ENCODE measurements at regions not wholly inside any gene's neighbourhood (a gene's known extent, or its start where the extent isn't known, plus 50 kb on each side); places are given as distances from the start of the nearest gene placed in this dataset.

DNA sequence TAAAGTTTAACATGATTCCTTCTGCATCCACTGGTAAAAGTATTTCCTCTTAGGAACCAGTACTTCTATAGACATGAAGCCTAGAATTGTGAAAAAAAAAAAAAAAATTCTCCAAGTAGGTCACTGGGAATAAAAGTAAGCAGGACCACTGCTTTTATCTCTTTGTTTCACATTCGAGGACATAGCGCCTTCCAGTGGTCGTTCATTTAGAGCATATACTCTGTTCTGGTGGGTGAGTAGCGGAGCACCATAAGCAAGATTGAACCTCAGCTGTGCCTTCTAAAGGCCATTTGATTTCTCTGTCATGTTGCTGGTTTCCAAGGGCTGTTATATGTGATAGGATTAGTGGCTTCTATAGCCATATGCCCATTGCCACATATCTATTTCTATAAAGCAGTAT, 393.1 kb downstream of the TMEM232 start:
- no peaks in the 10 kb centered on the region for H3K27me3 ChIP-seq
- peak; percentile 27 for DNase-seq
- WGBS, 2 donors = 69 to 73% methylated on average over 4 of the region's 4 CpGs
- TF ChIP-seq, protein P1, sequence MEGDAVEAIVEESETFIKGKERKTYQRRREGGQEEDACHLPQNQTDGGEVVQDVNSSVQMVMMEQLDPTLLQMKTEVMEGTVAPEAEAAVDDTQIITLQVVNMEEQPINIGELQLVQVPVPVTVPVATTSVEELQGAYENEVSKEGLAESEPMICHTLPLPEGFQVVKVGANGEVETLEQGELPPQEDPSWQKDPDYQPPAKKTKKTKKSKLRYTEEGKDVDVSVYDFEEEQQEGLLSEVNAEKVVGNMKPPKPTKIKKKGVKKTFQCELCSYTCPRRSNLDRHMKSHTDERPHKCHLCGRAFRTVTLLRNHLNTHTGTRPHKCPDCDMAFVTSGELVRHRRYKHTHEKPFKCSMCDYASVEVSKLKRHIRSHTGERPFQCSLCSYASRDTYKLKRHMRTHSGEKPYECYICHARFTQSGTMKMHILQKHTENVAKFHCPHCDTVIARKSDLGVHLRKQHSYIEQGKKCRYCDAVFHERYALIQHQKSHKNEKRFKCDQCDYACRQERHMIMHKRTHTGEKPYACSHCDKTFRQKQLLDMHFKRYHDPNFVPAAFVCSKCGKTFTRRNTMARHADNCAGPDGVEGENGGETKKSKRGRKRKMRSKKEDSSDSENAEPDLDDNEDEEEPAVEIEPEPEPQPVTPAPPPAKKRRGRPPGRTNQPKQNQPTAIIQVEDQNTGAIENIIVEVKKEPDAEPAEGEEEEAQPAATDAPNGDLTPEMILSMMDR (IDR thresholded peaks at IDR 0.05) = no peak
- no peak for TF ChIP-seq POLR2A (IDR thresholded peaks at IDR 0.05)
- no peaks in the 10 kb centered on the region for H3K9me3 ChIP-seq
- intact Hi-C loops (cut with DNase I; ENCODE audit: low total_unique reads) = no loop called here
- H3K4me1 ChIP-seq = no peaks in the 10 kb centered on the region
- no peak overlapping the region for H3K27ac ChIP-seq
- H3K4me3 ChIP-seq = no peak overlapping the region
- no peaks in the 10 kb centered on the region for H3K36me3 ChIP-seq (ENCODE audit: low read depth, missing control alignments)

DNA sequence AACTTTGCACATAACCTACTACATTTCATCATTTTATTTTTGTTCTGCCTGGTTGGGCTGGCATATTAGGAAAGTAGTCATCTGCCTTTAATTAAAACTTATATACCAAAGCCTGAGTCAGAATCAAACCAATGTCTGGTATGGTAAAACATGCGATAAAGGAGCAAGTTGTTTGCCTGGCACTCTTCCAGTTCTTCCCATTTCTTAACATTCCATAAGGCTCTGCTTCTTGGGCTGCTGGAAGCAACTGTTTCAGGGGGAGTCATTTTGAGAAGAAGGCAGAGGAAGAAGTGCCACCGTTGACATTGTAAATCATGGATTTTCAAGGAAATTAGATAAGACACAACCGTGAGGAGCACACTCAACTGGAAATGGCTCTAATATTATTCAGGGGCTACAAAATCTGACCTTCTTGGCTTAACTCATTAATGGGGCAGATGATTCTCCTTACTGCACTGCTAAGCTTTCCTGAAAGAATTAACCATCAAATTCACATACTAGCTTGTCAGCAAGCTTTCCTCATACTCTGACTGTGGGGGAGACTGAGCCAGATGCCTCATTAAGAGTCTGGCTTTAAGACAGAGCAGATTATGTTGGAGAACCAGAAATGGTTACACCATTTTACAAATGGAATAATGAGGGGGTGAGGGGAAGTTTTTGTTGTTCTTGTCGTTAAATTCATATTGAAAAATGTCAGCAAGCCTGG, 391.0 kb downstream of the TMEM232 start:
- TF ChIP-seq, protein P1 (IDR thresholded peaks at IDR 0.05) = no peak
- TF ChIP-seq POLR2A (IDR thresholded peaks at IDR 0.05) = no peak
- H3K9me3 ChIP-seq = no peaks in the 10 kb centered on the region
- WGBS, 2 donors = 30 to 43% methylated on average over 4 of the region's 4 CpGs
- no peak overlapping the region for H3K4me3 ChIP-seq
- no peaks in the 10 kb centered on the region for H3K4me1 ChIP-seq
- DNase-seq = no peak
- no peak overlapping the region for H3K27ac ChIP-seq
- intact Hi-C loops (cut with DNase I; ENCODE audit: low total_unique reads) = no loop called here
- H3K36me3 ChIP-seq (ENCODE audit: low read depth, missing control alignments) = no peaks in the 10 kb centered on the region
- no peaks in the 10 kb centered on the region for H3K27me3 ChIP-seq

DNA sequence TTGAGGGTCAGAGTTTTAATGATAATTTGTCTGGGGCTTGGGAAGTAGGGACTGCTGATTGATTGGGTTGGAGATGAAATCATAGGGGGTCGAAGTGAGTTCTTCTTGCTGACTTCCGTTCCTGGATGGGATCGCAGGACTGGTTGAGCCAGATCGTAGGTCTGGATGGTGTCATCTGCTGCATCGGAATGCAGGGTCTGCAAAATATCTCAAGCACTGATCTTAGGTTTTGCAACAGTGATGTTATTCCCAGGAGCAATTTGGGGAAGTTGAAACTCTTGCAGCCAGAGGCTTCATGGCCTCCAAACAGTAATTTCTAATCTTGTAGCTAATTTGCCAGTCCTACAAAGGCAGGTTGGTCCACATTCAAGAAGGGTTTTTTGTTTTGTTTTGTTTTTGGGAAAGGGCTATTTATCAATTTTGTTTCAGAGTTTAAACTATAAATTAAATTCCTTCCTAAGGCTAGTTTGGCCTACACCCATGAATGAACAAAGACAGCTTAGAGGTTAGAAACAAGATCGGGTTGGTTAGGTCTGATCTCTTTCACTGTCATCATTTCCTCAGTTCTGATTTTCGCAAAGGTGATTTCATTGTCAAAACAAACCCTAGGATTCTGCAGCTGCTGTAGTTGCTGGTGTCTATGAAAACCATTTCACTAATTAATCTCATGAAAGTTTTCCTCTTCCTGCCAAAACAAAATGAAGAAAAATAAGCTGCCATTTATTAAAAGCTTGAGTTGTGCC, 388.0 kb downstream of the TMEM232 start:
- Histone ChIP-seq H3K4me3 (no peak overlapping the region), H3K27me3 (no peaks in the 10 kb centered on the region), H3K27ac (no peak overlapping the region), H3K36me3 (ENCODE audit: low read depth, missing control alignments) (no peaks in the 10 kb centered on the region), H3K4me1 (no peaks in the 10 kb centered on the region), H3K9me3 (no peaks in the 10 kb centered on the region)
- 77 to 80% methylated on average over 7 of the region's 7 CpGs for WGBS, 2 donors
- intact Hi-C loops (cut with DNase I; ENCODE audit: low total_unique reads) = no loop called here
- TF ChIP-seq POLR2A (IDR thresholded peaks at IDR 0.05) = no peak
- TF ChIP-seq, protein P1 (IDR thresholded peaks at IDR 0.05) = no peak
- DNase-seq = no peak

- TF ChIP-seq, protein P1 (IDR thresholded peaks at IDR 0.05) = no peak
- TF ChIP-seq POLR2A (IDR thresholded peaks at IDR 0.05) = no peak
- Histone ChIP-seq H3K4me1 (no peaks in the 10 kb centered on the region), H3K27me3 (no peaks in the 10 kb centered on the region), H3K4me3 (no peak overlapping the region), H3K36me3 (ENCODE audit: low read depth, missing control alignments) (no peaks in the 10 kb centered on the region), H3K27ac (no peak overlapping the region), H3K9me3 (no peaks in the 10 kb centered on the region)
- WGBS, 2 donors = 80 to 97% methylated on average over 2 of the region's 2 CpGs
- intact Hi-C loops (cut with DNase I; ENCODE audit: low total_unique reads) = no loop called here
- no peak for DNase-seq
These were observed 387.1 kb downstream of the TMEM232 start for GRCh38 chr5:110339399-110339798.

Data from testis (tissue), 2 donors.